K562 (cell line): ENCODE measurements at regions not wholly inside any gene's neighbourhood (a gene's known extent, or its start where the extent isn't known, plus 50 kb on each side); places are given as distances from the start of the nearest gene placed in this dataset.

Experiments
- ATAC-seq: fragments of 200-7000 bp; cut with Tn5 transposase; 3 replicates; pipeline ENCODE4 v1.9.1; 2020; ENCODE audit warnings: moderate library complexity
- BruUV-seq: library from RNA; stranded (reverse); fragments of 400-500 nt; replicated peaks from 2 replicates; lab custom pipeline; 2021; lab: Mats Ljungman, UMichigan
- CTCF ChIA-PET: fragments of 300-600 bp; formaldehyde crosslinking; extraction: SDS; loops from one replicate; lab custom pipeline; 2021; ENCODE audit warnings: low intra/inter-chr PET ratio; lab: Yijun Ruan, JAX
- POLR2A ChIA-PET: fragments of 300-600, 350-650 bp; sonication (Branson Sonifier 250); formaldehyde crosslinking; extraction: SDS; loops from one replicate; lab custom pipeline; 2021; ENCODE audit warnings: antibody characterized with exemption, inconsistent platforms; lab: Yijun Ruan, JAX
- DNase-seq, 4 experiments: peaks; one replicate each; pipeline versions ENCODE4 v3.0.0 to v3.0.0-alpha.2; 2011 to 2018; ENCODE audit warnings: low spot score in 3 of 4, mixed read lengths in 3 of 4; ENCODE audit errors: extremely low read depth in 1 of 4
- FAIRE-seq: peaks from 2 replicates; lab custom pipeline; 2011; peaks lifted over from hg19 to GRCh38; lab: Jason Lieb, UNC
- H2AFZ ChIP-seq: 2 replicates; pipeline ENCODE4 v1.6.0; 2011; ENCODE audit warnings: low read depth, low read length, control low read depth, inconsistent platforms
- H3K27ac ChIP-seq: fragments of 200-600 bp; 3 replicates; pipeline ENCODE4 v1.8.0; 2011; ENCODE audit warnings: low read depth, mild to moderate bottlenecking, control low read depth, inconsistent platforms, low read length, moderate library complexity, mixed read lengths; ENCODE audit errors: extremely low read depth
- H3K27me3 ChIP-seq, 2 experiments: fragments of 300-600 bp in 1 of 2; 2 replicates in 1 of 2; 3 replicates in 1 of 2; pipeline versions ENCODE4 v1.6.0 to v1.8.0; 2011; ENCODE audit warnings: inconsistent platforms in 2 of 2, low read length in 2 of 2, mild to moderate bottlenecking in 1 of 2, mixed read lengths in 1 of 2, moderate library complexity in 1 of 2; ENCODE audit not compliant: control insufficient read depth in 2 of 2, insufficient read depth in 2 of 2
- H3K36me3 ChIP-seq: fragments of 300-600 bp; 3 replicates; pipeline ENCODE4 v1.8.0; 2011; ENCODE audit warnings: mild to moderate bottlenecking, low read length, inconsistent platforms; ENCODE audit not compliant: control insufficient read depth, insufficient read depth
- H3K4me1 ChIP-seq, 2 experiments: fragments of 200-600 bp in 1 of 2; replicated peaks in 1 of 2; 2 replicates in 1 of 2; 3 replicates in 1 of 2; pipeline versions ENCODE4 v1.5.1 to v1.8.0; 2011; ENCODE audit warnings: inconsistent platforms in 2 of 2, low read length in 2 of 2, mild to moderate bottlenecking in 1 of 2, mixed read lengths in 1 of 2, moderate library complexity in 1 of 2; ENCODE audit not compliant: control insufficient read depth in 2 of 2, insufficient read depth in 2 of 2
- H3K4me2 ChIP-seq: 2 replicates; pipeline ENCODE4 v1.6.1; 2011; ENCODE audit warnings: low read length, control low read depth, inconsistent platforms, mixed read lengths; ENCODE audit not compliant: insufficient read depth
- H3K4me3 ChIP-seq: fragments of 200-600 bp; sonication (generic), shearing (Covaris generic); 2 replicates; pipeline ENCODE4 v1.5.1; 2016; ENCODE audit warnings: control low read depth, inconsistent platforms
- H3K79me2 ChIP-seq: fragments of 200-600 bp; 3 replicates; pipeline ENCODE4 v1.8.0; 2011; ENCODE audit warnings: low read length, inconsistent platforms; ENCODE audit not compliant: control insufficient read depth, insufficient read depth
- H3K9ac ChIP-seq, 2 experiments: 2 replicates each; pipeline versions ENCODE4 v1.6.0 to v1.6.1; 2011; ENCODE audit warnings: low read depth in 2 of 2, low read length in 2 of 2, control low read depth in 1 of 2, inconsistent platforms in 1 of 2, mild to moderate bottlenecking in 1 of 2, mixed read lengths in 1 of 2; ENCODE audit not compliant: insufficient read depth in 1 of 2
- H3K9me1 ChIP-seq: one replicate; pipeline ENCODE4 v1.6.0; 2011; ENCODE audit warnings: inconsistent platforms, mild to moderate bottlenecking, low read length, moderate library complexity; ENCODE audit not compliant: control insufficient read depth, insufficient read depth
- H3K9me3 ChIP-seq: replicated peaks from 2 replicates; pipeline ENCODE4 v1.5.1; 2011; ENCODE audit warnings: low read depth, low read length, inconsistent platforms; ENCODE audit not compliant: control insufficient read depth, insufficient read depth
- H4K20me1 ChIP-seq: replicated peaks from 2 replicates; pipeline ENCODE4 v1.6.1; 2011; ENCODE audit warnings: low read length, inconsistent platforms, mixed read lengths; ENCODE audit not compliant: control insufficient read depth, insufficient read depth
- ERF ChIP-seq: fragments of 450-650 bp; formaldehyde crosslinking; IDR thresholded peaks from 2 replicates; pipeline ENCODE4 v1.4.0; 2020; ENCODE audit warnings: mild to moderate bottlenecking, mixed read lengths
- GABPA ChIP-seq: fragments of 200-800 bp; sonication (Bioruptor generic); conservative IDR thresholded peaks from 2 replicates; pipeline ENCODE4 v1.6.1; 2016; ENCODE audit warnings: low read depth, missing genetic modification characterization, missing compliant biosample characterization
- GABPB1 ChIP-seq: sonication (generic); formaldehyde crosslinking; IDR thresholded peaks from 2 replicates; pipeline ENCODE4 v1.8.0; 2022; ENCODE audit warnings: mild to moderate bottlenecking, missing genetic modification reagents
- HDAC6 ChIP-seq: IDR thresholded peaks from 2 replicates; pipeline ENCODE4 v1.6.1; 2012; ENCODE audit warnings: low read depth, mild to moderate bottlenecking, control low read depth, inconsistent platforms, low read length, moderate library complexity
- HNRNPUL1 ChIP-seq: fragments of 200-400 bp; formaldehyde crosslinking; IDR thresholded peaks from 2 replicates; pipeline ENCODE4 v1.6.1; 2017; ENCODE audit warnings: low read length
- KAT7 ChIP-seq: sonication (generic); formaldehyde crosslinking; IDR thresholded peaks from 2 replicates; pipeline ENCODE4 v1.8.0; 2022; ENCODE audit warnings: missing genetic modification reagents, mild to moderate bottlenecking, borderline replicate concordance
- MAZ ChIP-seq, 2 experiments: fragments of 450-650 bp in 1 of 2; sonication (generic) in 1 of 2; formaldehyde crosslinking; IDR thresholded peaks in 1 of 2; conservative IDR thresholded peaks in 1 of 2; 2 replicates each; pipeline versions ENCODE4 v1.4.0 to v1.5.0; 2020; ENCODE audit warnings: mild to moderate bottlenecking in 1 of 2, missing genetic modification reagents in 1 of 2
- MLLT1 ChIP-seq, 2 experiments: fragments of 450-650 bp; IDR thresholded peaks; 2 replicates each; pipeline ENCODE4 v1.6.1; 2016
- MTA1 ChIP-seq: fragments of 450-650 bp; IDR thresholded peaks from 2 replicates; pipeline ENCODE4 v1.6.1; 2017; ENCODE audit warnings: borderline replicate concordance
- SNRNP70 ChIP-seq: fragments of 200-400 bp; formaldehyde crosslinking; optimal IDR thresholded peaks from 2 replicates; pipeline ENCODE3; 2017; ENCODE audit warnings: low read depth, low read length
- STAG1 ChIP-seq: sonication (generic); formaldehyde crosslinking; IDR thresholded peaks from 2 replicates; pipeline ENCODE4 v1.5.0; 2020; ENCODE audit warnings: missing genetic modification reagents, borderline replicate concordance
- TRIM24 ChIP-seq, 2 experiments: fragments of 450-650 bp; IDR thresholded peaks; 2 replicates each; pipeline ENCODE4 v1.6.1; 2016
- TRIM25 ChIP-seq: fragments of 450-650 bp; IDR thresholded peaks from 2 replicates; pipeline ENCODE4 v1.7.0; 2016; ENCODE audit warnings: borderline replicate concordance
- ZNF324 ChIP-seq: fragments of 250-450 bp; sonication (Bioruptor Pico); IDR thresholded peaks from 2 replicates; pipeline ENCODE4 v1.4.0; 2020; ENCODE audit warnings: mild to moderate bottlenecking
- WGBS: fragments of 100-300 bp; shearing (Covaris generic); methylation state at CpG from one replicate; pipeline ENCODE4 v1.1.6; 2016; ENCODE audit warnings: low coverage, mixed read lengths; ENCODE audit not compliant: insufficient coverage; ENCODE audit errors: missing lambda C conversion rate; 5-methylcytosine and 5-hydroxymethylcytosine counted together
- in situ Hi-C: fragments of 300-500 bp; cut with MboI; formaldehyde crosslinking; loops from 4 replicates; pipeline ENCODE4 v1.15.0; 2018; ENCODE audit warnings: inconsistent platforms, mixed read lengths
- intact Hi-C: fragments of 100-400 bp; cut with micrococcal nuclease; formaldehyde crosslinking; loops from 2 replicates; pipeline ENCODE4 v1.14.2; 2022
- TF ChIP-seq, protein P1 (sequence below), 3 experiments: IDR thresholded peaks in 2 of 3; conservative IDR thresholded peaks in 1 of 3; 2 replicates each; pipeline ENCODE4 v1.5.1; 2011 to 2012; ENCODE audit warnings: low read length in 3 of 3, mild to moderate bottlenecking in 3 of 3, control low read depth in 2 of 3, improper control_type of control experiment in 1 of 3, inconsistent platforms in 1 of 3, low read depth in 1 of 3, mixed read lengths in 1 of 3, moderate library complexity in 1 of 3; ENCODE audit not compliant: insufficient read depth in 2 of 3

GRCh38 chr10:78657163-78657861, 411.5 kb upstream of the ZMIZ1 start:
- Histone ChIP-seq H4K20me1 (0 out of 2 replicates have a peak, but pooled peaks cover 5% of the 10 kb centered on the region), H3K9me1 (no peaks in the 10 kb centered on the region), H3K4me1 (peaks cover 0 to 5% of the 10 kb centered on the region in 2 experiments; a peak in 1 of 5 replicates), H3K79me2 (no peaks in the 10 kb centered on the region), H3K4me2 (no peak overlapping the region), H3K27ac (no peak overlapping the region), H3K9me3 (no peaks in the 10 kb centered on the region), H3K36me3 (no peaks in the 10 kb centered on the region), H3K9ac (no peak overlapping the region), H2AFZ (no peak overlapping the region), H3K4me3 (no peak overlapping the region), H3K27me3 (peaks cover 2 to 15% of the 10 kb centered on the region in 2 experiments; a peak in 3 of 5 replicates)
- ATAC-seq = peak; percentile 99
- ChIA-PET POLR2A (interaction anchor here (0.6 to 0.9 kb wide), 5 partner anchors 9 to 537 kb away, joined by 3 read pairs; no protein-coding TSS in a partner anchor), CTCF (interaction anchor here (0.6 kb wide), 1 partner anchor 409 kb away, joined by 3 read pairs; no protein-coding TSS in a partner anchor)
- no TSS peak for BruUV-seq
- intact Hi-C loops = loop anchor here (5.0 to 10.0 kb wide), 4 partner anchors 230 to 610 kb away; no protein-coding TSS in a partner anchor
- WGBS = 3% methylated on average over 13 of the region's 13 CpGs
- in situ Hi-C loops = no loop called here
- DNase-seq = peak; percentile 72 to 78 (median 74)
- FAIRE-seq = peak; percentile 87
- TF ChIP-seq MAZ (CRISPR knock-in tag; conservative IDR thresholded peaks at IDR 0.05 in 1 of 2, IDR thresholded peaks at IDR 0.05 in 1 of 2) (0 out of 4 replicates have a peak, but pooled peaks of 1 of the 2 experiments have one; percentile 29), KAT7 (CRISPR knock-in tag) (no peak), HNRNPUL1 (no peak), ERF (CRISPR knock-in tag) (no peak), SNRNP70 (peak; percentile 45), HDAC6 (no peak), MLLT1 (IDR thresholded peaks at IDR 0.05) (no peak), STAG1 (CRISPR knock-in tag) (peak; percentile 54; the same call in 1 of the 2 replicates), GABPB1 (no peak), ZNF324 (CRISPR knock-in tag) (no peak), TRIM25 (no peak), TRIM24 (IDR thresholded peaks at IDR 0.05) (no peak), MTA1 (no peak), GABPA (tag) (no peak)
- TF ChIP-seq, protein P1, sequence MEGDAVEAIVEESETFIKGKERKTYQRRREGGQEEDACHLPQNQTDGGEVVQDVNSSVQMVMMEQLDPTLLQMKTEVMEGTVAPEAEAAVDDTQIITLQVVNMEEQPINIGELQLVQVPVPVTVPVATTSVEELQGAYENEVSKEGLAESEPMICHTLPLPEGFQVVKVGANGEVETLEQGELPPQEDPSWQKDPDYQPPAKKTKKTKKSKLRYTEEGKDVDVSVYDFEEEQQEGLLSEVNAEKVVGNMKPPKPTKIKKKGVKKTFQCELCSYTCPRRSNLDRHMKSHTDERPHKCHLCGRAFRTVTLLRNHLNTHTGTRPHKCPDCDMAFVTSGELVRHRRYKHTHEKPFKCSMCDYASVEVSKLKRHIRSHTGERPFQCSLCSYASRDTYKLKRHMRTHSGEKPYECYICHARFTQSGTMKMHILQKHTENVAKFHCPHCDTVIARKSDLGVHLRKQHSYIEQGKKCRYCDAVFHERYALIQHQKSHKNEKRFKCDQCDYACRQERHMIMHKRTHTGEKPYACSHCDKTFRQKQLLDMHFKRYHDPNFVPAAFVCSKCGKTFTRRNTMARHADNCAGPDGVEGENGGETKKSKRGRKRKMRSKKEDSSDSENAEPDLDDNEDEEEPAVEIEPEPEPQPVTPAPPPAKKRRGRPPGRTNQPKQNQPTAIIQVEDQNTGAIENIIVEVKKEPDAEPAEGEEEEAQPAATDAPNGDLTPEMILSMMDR (IDR thresholded peaks at IDR 0.05 in 2 of 3, conservative IDR thresholded peaks at IDR 0.05 in 1 of 3; ENCODE audit: insufficient read depth in 2 of 3, low read depth in 1 of 3, low read length in 3 of 3) = peak; percentile 79 to 81 (median 81)
